Progenitor cell of endocrine pancreas (in vitro differentiated cells): ENCODE measurements at regions not wholly inside any gene's neighbourhood (a gene's known extent, or its start where the extent isn't known, plus 50 kb on each side); places are given as distances from the start of the nearest gene placed in this dataset.

ENCODE experiments used
- DNase-seq: peaks from one replicate; pipeline ENCODE4 v3.0.0; 2021; ENCODE audit warnings: low spot score; ENCODE audit not compliant: unreplicated experiment
- H3K27ac Mint-ChIP-seq: 2 replicates; pipeline ENCODE4 v1.8.0; 2021; ENCODE audit warnings: mild to moderate bottlenecking, moderate library complexity, mixed read lengths
- H3K27me3 Mint-ChIP-seq: 2 replicates; pipeline ENCODE4 v1.8.0; 2021; ENCODE audit warnings: mixed read lengths
- H3K36me3 Mint-ChIP-seq: 2 replicates; pipeline ENCODE4 v1.8.0; 2022; ENCODE audit warnings: mixed read lengths; ENCODE audit not compliant: insufficient read depth
- H3K4me1 Mint-ChIP-seq: 2 replicates; pipeline ENCODE4 v1.8.0; 2021; ENCODE audit warnings: low read depth, mixed read lengths
- H3K4me3 Mint-ChIP-seq: 2 replicates; pipeline ENCODE4 v1.8.0; 2021; ENCODE audit warnings: low read depth, mild to moderate bottlenecking, moderate library complexity, mixed read lengths
- H3K9me3 Mint-ChIP-seq: 2 replicates; pipeline ENCODE4 v1.8.0; 2021; ENCODE audit warnings: low read depth, mixed read lengths
- TF ChIP-seq, protein P1 (sequence below): fragments of 200-600 bp; sonication (generic); IDR thresholded peaks from one replicate; pipeline ENCODE4 v1.5.0; 2021; ENCODE audit warnings: antibody characterized with exemption, mild to moderate bottlenecking; ENCODE audit not compliant: unreplicated experiment

DNA sequence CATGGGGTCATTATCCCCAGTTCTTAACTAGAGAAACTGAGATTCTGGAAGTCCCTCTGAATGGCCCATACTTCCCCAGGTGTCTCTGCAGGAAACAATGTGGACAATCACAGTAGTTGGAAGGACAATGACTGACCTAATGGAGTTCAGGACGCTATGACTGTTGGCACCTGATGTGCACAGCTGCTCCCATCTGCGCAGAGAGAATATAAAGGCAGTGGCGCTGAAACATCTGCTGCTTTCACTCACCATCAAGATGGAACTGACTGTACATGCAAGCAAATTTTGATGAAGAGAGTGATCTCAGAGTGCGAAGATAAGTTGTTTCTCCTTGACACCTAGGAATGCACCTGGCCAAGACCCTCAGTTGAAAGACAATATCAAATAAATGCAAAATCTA lies 395.7 kb upstream of the ASIC2 start:
- no peaks in the 10 kb centered on the region for H3K36me3 Mint-ChIP-seq
- H3K27me3 Mint-ChIP-seq, result peaks cover 5% of the 10 kb centered on the region
- no peak for DNase-seq
- no peaks in the 10 kb centered on the region for H3K9me3 Mint-ChIP-seq
- no peak overlapping the region for H3K27ac Mint-ChIP-seq
- TF ChIP-seq, protein P1, sequence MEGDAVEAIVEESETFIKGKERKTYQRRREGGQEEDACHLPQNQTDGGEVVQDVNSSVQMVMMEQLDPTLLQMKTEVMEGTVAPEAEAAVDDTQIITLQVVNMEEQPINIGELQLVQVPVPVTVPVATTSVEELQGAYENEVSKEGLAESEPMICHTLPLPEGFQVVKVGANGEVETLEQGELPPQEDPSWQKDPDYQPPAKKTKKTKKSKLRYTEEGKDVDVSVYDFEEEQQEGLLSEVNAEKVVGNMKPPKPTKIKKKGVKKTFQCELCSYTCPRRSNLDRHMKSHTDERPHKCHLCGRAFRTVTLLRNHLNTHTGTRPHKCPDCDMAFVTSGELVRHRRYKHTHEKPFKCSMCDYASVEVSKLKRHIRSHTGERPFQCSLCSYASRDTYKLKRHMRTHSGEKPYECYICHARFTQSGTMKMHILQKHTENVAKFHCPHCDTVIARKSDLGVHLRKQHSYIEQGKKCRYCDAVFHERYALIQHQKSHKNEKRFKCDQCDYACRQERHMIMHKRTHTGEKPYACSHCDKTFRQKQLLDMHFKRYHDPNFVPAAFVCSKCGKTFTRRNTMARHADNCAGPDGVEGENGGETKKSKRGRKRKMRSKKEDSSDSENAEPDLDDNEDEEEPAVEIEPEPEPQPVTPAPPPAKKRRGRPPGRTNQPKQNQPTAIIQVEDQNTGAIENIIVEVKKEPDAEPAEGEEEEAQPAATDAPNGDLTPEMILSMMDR, result no peak
- H3K4me1 Mint-ChIP-seq, result no peaks in the 10 kb centered on the region
- H3K4me3 Mint-ChIP-seq, result no peak overlapping the region

DNA sequence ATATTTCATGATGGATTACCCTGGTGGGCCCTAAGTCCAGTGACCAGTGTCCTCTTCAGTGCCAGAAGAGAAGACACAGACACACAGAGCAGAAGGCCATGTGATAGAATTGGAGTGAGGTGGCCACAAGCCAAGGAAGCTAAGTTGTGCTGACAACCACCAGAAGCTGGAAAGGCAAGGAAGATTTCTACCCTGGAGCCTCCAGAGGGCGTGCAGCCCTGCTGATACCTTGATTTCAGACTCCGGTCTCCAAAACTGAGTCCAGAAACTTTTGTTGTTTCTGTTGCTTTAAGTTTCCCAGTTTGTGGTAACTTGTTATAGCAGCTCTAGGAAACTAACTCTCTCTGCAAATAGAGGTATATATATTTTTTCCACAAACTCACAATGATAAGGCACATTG lies 396.6 kb upstream of the ASIC2 start:
- Mint-ChIP-seq H3K4me3 (no peak overlapping the region), H3K27me3 (peaks cover 10% of the 10 kb centered on the region), H3K9me3 (no peaks in the 10 kb centered on the region), H3K36me3 (no peaks in the 10 kb centered on the region), H3K4me1 (no peaks in the 10 kb centered on the region), H3K27ac (no peak overlapping the region)
- TF ChIP-seq, protein P1, result no peak
- DNase-seq, result no peak

DNA sequence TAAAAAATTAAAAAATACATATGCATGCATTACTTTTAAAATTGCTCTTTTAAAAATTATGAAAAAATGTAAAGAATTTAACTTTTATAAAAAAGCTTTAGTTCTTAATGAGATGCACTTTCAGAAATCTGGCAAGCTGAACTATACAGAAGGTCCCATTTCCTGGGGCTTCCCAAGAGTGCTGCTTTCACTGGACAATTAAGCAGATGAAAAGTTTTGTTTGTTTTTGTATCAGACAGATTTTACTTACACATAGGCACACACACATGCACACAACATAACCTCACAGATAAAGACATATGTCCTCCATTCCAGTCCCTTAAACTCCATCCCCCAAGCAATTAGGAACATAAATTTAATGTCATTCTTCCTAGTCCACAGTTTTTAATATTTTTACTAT lies 402.3 kb upstream of the ASIC2 start:
- no peak overlapping the region for H3K4me3 Mint-ChIP-seq
- no peaks in the 10 kb centered on the region for H3K36me3 Mint-ChIP-seq
- DNase-seq, result no peak
- H3K27ac Mint-ChIP-seq, result no peak overlapping the region
- TF ChIP-seq, protein P1, result no peak
- peaks cover 35% of the 10 kb centered on the region for H3K27me3 Mint-ChIP-seq
- no peaks in the 10 kb centered on the region for H3K9me3 Mint-ChIP-seq
- no peaks in the 10 kb centered on the region for H3K4me1 Mint-ChIP-seq

DNA sequence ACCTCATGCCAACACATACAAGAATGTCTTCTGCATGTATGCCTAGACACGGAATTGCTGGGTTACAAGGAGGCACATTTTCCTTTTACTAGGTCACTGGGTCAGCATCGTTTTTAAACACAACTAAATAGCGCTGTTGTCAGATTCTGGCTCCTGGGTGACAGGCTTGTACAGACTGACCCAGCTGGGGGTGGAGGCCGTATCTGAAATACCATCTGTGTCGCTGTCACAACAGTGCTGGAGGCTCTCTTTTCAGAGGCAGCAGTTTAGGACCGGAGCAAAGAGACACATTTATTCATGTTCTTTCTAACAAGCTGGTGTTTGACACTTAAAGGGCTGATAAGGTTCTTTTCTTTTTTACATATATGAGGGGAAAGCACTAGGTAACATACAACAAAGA lies 403.0 kb upstream of the ASIC2 start:
- Mint-ChIP-seq H3K27ac (no peak overlapping the region), H3K4me3 (no peak overlapping the region), H3K9me3 (no peaks in the 10 kb centered on the region), H3K4me1 (no peaks in the 10 kb centered on the region), H3K27me3 (peaks cover 39% of the 10 kb centered on the region), H3K36me3 (no peaks in the 10 kb centered on the region)
- DNase-seq, result no peak
- TF ChIP-seq, protein P1, result no peak

DNA sequence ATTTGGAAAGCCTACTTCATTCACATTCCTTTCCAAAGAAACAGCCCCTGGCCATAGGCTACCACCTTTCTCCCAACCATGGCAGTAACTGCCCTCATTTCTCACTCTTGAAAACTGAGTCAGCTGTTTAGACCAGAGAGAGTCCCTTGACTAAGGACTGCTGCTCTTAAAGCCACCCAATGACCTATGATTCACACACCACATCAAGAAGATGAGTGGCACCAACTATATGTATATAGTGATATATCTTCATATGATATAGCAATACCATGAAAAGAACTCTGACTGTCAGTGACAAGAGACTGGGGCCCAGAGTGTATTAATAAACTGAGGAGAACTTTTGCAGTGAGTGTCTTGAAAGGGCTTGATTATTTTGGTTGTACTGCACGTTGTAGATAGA lies 404.5 kb upstream of the ASIC2 start:
- no peak for DNase-seq
- Mint-ChIP-seq H3K9me3 (no peaks in the 10 kb centered on the region), H3K27me3 (peaks cover 39% of the 10 kb centered on the region), H3K4me3 (no peak overlapping the region), H3K4me1 (no peaks in the 10 kb centered on the region), H3K36me3 (no peaks in the 10 kb centered on the region), H3K27ac (no peak overlapping the region)
- TF ChIP-seq, protein P1, result no peak
